ENCODE measurements at regions not wholly inside any gene's neighbourhood (a gene's known extent, or its start where the extent isn't known, plus 50 kb on each side); places are given as distances from the start of the nearest gene placed in this dataset.

GRCh38 chr17:72587156-72587555, 466.3 kb downstream of the SOX9 start:
- TF ChIP-seq EP300 (IDR thresholded peaks at IDR 0.05) (no peak), CTCF (IDR thresholded peaks at IDR 0.05) (no peak), POLR2A (IDR thresholded peaks at IDR 0.05) (no peak)

All from ovary (tissue), 3 donors.